ENCODE measurements at regions not wholly inside any gene's neighbourhood (a gene's known extent, or its start where the extent isn't known, plus 50 kb on each side); places are given as distances from the start of the nearest gene placed in this dataset.
"Not testable (repeated sequence)": the region's sequence is repeated elsewhere in the genome, so short reads cannot be mapped to it uniquely, and the experiment has no call there.

DNA sequence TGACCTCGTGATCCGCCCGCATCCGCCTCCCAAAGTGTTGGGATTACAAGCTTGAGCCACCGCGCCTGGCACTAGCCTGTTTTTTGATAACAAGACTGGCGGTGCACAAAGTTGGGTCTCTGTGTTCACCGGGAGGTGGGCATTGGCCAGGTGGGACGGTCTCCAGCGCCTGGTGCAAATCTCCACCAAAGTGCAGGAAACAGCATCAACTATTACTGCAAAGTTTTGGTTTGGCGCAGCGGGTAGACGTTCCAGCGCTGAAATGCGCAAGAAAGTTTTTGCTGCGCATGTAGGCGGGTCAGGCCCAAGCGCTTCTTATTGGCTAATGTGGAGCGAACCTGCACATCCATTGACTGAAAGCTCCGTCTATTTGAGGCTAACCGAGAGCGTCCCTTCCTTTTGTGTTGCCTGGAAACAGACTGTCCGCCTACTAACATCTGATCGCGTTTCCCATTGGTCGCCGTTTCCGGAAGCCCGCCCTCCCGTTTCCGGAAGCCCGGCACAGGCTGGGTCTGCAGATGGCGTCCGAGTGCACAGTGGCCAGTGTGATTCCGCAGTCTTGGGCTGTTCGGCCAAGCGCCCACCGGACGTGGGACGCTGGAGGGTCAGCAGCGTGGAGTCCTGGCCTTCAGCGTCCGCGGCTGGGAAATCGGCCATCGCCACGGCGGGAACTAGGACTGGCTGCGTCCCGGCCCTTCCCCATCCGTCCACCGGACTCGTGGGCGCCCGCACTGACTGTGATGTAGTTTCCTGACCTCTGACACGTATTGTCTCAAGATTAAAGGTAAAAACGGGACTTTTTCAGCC is 53.3 kb upstream of the ZNF527 start (continued):
- TF ChIP-seq SKIL (IDR thresholded peaks at IDR 0.05; ENCODE audit: low read depth, poor library complexity, severe bottlenecking) (peak; percentile 23), JUNB (IDR thresholded peaks at IDR 0.05) (no peak), PML (IDR thresholded peaks at IDR 0.05; ENCODE audit: low read length) (peak; percentile 67; the same call in 1 of the 2 replicates), FOXM1 (IDR thresholded peaks at IDR 0.05; ENCODE audit: low read depth, low read length) (no peak), DPF2 (IDR thresholded peaks at IDR 0.05) (peak; percentile 80; the same call in 1 of the 2 replicates)

DNA sequence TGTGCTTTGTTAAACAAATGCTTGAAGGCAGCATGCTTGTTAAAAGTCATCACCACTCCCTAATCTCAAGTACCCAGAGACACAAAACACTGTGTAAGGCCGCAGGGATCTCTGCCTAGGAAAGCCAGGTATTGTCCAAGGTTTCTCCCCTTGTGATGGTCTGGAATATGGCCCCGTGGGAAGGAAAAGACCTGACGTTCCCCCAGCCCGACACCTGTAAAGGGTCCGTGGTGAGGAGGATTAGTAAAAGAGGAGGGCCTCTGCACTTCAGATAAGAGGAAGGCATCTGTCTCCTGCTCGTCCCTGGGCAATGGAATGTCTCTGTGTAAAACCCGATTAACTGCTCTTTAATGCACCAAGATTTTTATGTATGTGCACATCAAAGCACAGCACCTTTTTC is 49.9 kb upstream of the ZNF527 start:
- RAD21 ChIA-PET (ENCODE audit: unreplicated experiment); FAIRE-seq; H3K79me2 ChIP-seq (ENCODE audit: control insufficient read depth, insufficient read depth, low read length); H3K4me3 ChIP-seq; intact Hi-C loops (cut with micrococcal nuclease; ENCODE audit: unreplicated experiment); BruUV-seq (replicated peaks); H3K9me3 ChIP-seq (replicated peaks; ENCODE audit: control insufficient read depth, insufficient read depth, low read length); H3K36me3 ChIP-seq (ENCODE audit: control insufficient read depth in 2 of 2, insufficient read depth in 2 of 2, low read length in 1 of 2); H3K27ac ChIP-seq (ENCODE audit: control insufficient read depth, insufficient read depth); H3K4me2 ChIP-seq (ENCODE audit: control insufficient read depth, insufficient read depth); H4K20me1 ChIP-seq (ENCODE audit: control insufficient read depth, insufficient read depth); H2AFZ ChIP-seq (ENCODE audit: control insufficient read depth, low read depth, low read length); ATAC-seq; CTCF ChIA-PET; H3K4me1 ChIP-seq (ENCODE audit: control insufficient read depth, insufficient read depth, low read length); SMC1A ChIA-PET (ENCODE audit: uncharacterized antibody, unreplicated experiment); in situ Hi-C loops (cut with MboI); DNase-seq (ENCODE audit: low read depth, low spot score); H3K9ac ChIP-seq (ENCODE audit: control insufficient read depth, insufficient read depth, low read length); H3K27me3 ChIP-seq (replicated peaks in 1 of 2; ENCODE audit: control insufficient read depth in 2 of 2, insufficient read depth in 2 of 2, low read length in 1 of 2): not testable (repeated sequence)
- POLR2A ChIA-PET, result interaction anchor here (1.8 kb wide), 1 partner anchor 50 kb away, joined by 4 read pairs; the partner anchor contains the start of gene ZNF527
- 90% methylated on average over 7 of the region's 7 CpGs for WGBS (ENCODE audit: insufficient coverage, insufficient replicate concordance, low lambda C conversion rate, missing lambda C conversion rate)
